H1 (cell line): ENCODE measurements at regions not wholly inside any gene's neighbourhood (a gene's known extent, or its start where the extent isn't known, plus 50 kb on each side); places are given as distances from the start of the nearest gene placed in this dataset.

Source experiments
- CHD1 ChIP-seq: IDR thresholded peaks from 2 replicates; pipeline ENCODE4 v1.6.1; 2012; ENCODE audit warnings: low read depth, low read length, improper control_type of control experiment
- CTCF ChIP-seq, 3 experiments: IDR thresholded peaks; 1 replicate in 2 of 3; 2 replicates in 1 of 3; pipeline versions ENCODE4 v1.5.1 to v1.6.1; 2011; ENCODE audit warnings: low read length in 3 of 3, mild to moderate bottlenecking in 3 of 3, inconsistent platforms in 2 of 3, low read depth in 1 of 3, moderate library complexity in 1 of 3; ENCODE audit not compliant: insufficient read depth in 1 of 3; ENCODE audit errors: control extremely low read depth in 1 of 3
- EZH2 ChIP-seq: fragments of 200-600 bp; sonication (generic); IDR thresholded peaks from 2 replicates; pipeline ENCODE4 v1.7.1; 2012; ENCODE audit warnings: low read depth, mild to moderate bottlenecking, moderate library complexity, low read length, inconsistent platforms; ENCODE audit not compliant: severe bottlenecking
- POLR2A ChIP-seq, 2 experiments: IDR thresholded peaks; 1 replicate in 1 of 2; 2 replicates in 1 of 2; pipeline ENCODE4 v1.6.1; 2011; ENCODE audit warnings: low read depth in 2 of 2, low read length in 2 of 2, mild to moderate bottlenecking in 2 of 2; ENCODE audit errors: control extremely low read depth in 1 of 2
- POLR2AphosphoS5 ChIP-seq: IDR thresholded peaks from 2 replicates; pipeline ENCODE4 v1.6.1; 2011; ENCODE audit warnings: low read depth, low read length
- RAD21 ChIP-seq, 2 experiments: IDR thresholded peaks in 1 of 2; conservative IDR thresholded peaks in 1 of 2; 2 replicates each; pipeline ENCODE4 v1.6.1; 2011; ENCODE audit warnings: low read depth in 2 of 2, low read length in 2 of 2, improper control_type of control experiment in 1 of 2, inconsistent platforms in 1 of 2, mild to moderate bottlenecking in 1 of 2, moderate library complexity in 1 of 2
- TAF1 ChIP-seq: IDR thresholded peaks from 2 replicates; pipeline ENCODE4 v1.6.1; 2011; ENCODE audit warnings: mild to moderate bottlenecking, low read depth, low read length

- no peak for TF ChIP-seq CTCF (IDR thresholded peaks at IDR 0.05; ENCODE audit: control extremely low read depth in 1 of 3, insufficient read depth in 1 of 3, low read depth in 1 of 3, low read length in 3 of 3)
- TF ChIP-seq TAF1, result no peak
- no peak for TF ChIP-seq POLR2AphosphoS5
- TF ChIP-seq CHD1, result no peak
- TF ChIP-seq RAD21 (IDR thresholded peaks at IDR 0.05 in 1 of 2, conservative IDR thresholded peaks at IDR 0.05 in 1 of 2; ENCODE audit: low read depth in 2 of 2, low read length in 2 of 2), result no peak
- no peak for TF ChIP-seq POLR2A (IDR thresholded peaks at IDR 0.05; ENCODE audit: control extremely low read depth in 1 of 2, low read depth in 2 of 2, low read length in 2 of 2)
- TF ChIP-seq EZH2, result no peak
Observed at GRCh38 chr13:38180126-38180525, 169.5 kb upstream of the UFM1 start.
